Embryonic facial prominence (tissue), 1 donor: ENCODE measurements at regions not wholly inside any gene's neighbourhood (a gene's known extent, or its start where the extent isn't known, plus 50 kb on each side); places are given as distances from the start of the nearest gene placed in this dataset.

Source experiments
- DNase-seq: peaks from one replicate; pipeline ENCODE4 v3.0.0-alpha.2; 2016; ENCODE audit errors: extremely low spot score

DNA sequence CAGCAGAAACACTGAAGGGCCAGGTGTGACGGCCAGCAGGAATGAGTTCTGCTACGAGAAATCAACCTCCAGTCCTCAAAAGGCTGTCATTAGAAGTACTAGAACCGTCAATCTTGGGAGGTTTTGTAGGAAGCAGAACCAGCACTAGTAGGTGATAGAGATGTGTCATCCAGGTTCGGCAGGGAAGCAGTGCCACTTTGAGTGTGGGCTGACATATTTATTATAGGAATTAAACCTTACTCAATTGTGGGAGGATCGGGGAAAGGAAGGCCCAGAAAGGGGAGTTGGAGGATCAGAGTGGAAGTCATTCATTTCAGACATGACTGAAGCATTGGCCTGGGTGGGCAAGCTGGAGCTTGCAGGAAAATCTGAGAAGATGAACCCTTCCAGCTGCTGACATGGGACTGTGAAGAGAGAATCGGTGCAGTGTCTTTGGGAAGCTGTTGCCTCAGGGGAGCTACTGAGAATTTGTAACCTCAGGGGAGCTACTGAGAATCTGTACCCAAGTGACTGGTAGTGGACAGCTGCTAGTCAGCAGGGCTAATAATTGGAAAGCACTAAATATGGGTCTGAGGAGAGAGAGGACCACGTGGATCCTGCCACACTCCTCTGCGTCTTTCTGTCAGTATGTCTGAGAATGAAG is 177.4 kb downstream of the SPRY1 start:
- DNase-seq = no peak

DNA sequence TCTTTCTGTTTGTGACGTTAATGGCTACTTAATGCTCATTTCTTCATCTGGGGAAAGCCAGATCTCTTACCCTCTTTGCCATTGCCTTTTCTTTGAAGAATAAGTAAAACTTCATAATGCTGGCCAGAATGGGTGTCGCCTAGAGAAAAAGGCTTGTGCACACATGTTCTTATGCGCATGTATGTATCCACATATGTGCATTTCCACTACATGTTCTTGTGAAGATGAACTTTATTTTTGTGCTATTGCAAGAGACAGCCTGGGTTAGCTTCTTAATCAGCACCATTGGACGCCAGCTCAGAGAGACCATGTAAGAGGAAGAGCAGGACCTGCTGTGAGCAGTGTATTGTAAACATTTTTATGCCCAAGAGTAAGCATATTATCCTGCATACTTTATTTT is 178.7 kb downstream of the SPRY1 start:
- DNase-seq = no peak

DNA sequence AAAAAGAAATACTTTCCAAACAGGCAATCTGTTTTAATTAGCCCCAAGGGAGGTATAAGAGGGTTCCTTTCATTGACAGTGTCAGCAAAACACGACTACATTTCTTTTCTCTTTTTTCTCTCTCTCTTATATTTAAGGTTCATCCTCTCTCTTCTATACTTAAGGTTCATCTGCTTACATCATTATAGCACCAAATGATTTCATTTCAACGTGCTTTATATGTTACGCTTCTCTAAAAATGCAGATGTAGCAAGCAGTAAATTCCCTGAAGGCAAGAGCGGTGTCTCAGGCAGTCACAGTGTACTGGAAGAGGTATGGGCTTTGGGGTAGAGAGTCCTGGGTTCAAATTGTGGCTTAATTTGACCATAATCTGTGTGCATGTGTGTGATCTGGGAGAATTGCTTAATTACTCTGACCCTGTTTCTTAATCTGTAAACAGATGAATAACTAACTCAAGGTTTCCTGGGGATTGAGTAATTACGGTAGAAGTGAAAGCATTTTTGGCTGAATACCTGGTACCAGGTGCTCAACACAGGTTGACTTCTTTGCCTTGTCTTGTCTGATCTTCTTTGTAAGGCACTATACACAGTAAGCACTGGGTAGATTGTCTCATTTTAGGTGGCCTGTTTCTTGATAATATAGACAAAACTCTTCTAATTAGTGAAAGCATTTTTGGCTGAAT is 180.8 kb downstream of the SPRY1 start:
- no peak for DNase-seq

DNA sequence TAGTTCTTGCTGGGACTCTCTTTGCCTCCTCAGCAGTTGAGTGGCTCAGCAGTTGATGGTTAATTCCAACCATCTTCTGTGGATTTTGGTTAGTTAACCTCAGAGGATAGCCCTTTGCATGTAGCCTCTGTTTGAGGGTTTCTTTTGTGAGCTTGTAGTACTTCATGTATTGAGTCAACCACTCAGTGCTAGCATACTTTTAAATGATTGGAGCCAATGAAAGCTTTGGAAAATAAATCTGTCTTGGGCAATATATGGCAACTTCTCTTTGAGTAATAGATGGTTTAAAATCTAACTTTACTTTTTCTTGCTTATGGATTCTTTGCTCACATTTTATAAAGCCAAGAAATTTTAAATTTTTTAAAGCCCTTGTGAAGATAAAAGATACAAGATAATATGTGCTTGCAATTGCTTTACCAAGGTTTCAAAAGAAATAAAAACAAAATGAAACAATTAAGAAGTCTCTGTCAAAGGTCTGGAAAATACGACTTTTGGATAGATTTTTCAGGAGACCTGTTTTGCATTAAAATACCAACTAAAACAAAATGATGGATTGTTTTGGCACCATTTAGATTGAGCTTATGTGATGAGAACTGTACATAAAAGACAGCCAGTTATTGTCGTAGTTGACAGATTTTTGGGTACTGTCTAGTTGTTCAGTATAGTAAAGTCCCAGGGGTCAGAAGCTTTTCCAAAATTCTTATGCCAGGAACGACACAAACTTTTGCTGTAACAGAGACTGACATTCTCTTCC is 181.9 kb downstream of the SPRY1 start:
- DNase-seq = no peak

DNA sequence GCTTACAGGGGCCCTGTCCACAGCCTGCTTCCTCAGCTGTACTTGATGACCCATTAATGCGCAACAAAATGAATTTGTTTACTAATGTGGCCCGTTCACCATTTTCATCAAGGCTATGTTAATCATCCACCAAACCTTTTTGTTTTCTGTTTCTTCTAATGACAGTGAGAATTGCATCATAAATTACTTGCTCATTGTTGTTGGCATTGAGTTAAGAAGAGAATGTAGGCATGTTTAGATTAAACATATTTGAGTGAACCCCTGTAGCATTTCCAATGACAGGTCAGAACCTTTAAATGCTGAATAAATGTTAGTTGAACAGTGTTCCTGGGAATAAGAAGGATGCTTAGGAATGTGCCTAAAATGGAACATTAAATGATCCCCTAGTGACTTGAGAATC is 183.4 kb downstream of the SPRY1 start:
- DNase-seq = no peak

DNA sequence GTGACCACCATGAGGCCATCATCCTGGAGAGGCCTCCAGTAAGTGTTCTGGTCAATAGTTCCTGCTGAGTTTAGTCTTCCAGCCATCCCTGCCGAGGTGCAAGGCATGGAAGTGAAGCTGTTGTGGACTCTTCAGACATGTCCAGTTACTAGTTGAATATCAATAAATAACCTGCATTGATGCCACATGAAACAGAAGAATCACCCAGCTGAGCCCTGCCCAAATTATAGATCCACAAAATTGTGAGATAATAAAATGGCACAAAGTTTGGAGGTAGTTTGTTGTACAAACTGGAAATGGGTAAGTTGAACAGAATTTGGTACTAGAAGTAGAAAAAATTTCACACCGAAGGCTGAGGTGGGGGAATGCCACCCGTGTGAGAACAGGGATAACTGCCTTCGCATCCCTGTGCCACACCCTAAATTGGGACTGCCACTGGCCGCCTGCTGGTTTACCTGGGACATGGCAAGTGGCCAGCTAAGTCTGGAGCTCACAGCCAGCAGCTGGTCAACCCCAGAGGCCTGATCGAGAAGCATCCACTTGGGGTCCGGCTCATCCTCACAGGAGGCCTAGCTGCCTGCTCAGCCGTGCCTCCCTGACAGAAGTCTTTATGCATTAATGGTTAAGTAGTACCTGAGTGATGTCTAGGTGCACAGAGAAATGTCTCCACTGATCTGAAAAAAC is 184.5 kb downstream of the SPRY1 start:
- no peak for DNase-seq

DNA sequence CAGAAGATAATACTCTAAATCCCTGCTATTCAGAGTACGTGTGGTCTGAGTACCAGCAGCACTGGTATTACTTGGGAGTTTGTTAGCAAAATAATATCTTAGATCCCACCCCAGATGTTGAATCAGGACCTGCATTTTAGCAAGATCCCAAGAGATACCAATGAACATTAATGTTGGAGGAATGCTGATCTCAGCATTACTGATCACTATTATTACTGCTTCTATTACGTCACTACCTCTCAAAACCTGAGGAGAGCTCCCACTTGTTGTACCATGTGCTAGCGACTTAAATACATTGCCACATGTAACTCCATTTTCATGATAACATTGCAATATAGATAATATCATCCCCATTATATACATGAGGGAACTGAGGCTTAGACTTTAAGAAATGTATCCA is 185.2 kb downstream of the SPRY1 start:
- DNase-seq = no peak

DNA sequence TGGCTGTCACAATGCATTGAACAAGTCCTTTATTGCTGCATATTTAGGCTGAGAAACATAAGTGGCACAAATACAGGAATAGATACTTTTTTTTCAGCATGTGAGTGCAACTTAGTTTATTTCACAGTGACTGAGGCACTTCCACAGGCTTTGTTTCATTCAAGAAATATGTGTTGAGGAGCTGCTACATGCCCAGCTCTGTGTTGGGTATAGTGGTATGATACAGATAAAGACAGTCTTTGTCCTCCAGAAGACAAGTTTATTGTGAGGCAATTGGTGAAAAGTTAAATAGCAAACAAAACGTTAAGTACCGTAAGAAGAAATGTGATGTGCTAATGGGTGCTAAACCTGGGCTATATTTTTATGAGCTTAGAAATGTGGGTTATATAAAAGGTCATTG is 186.4 kb downstream of the SPRY1 start:
- DNase-seq = no peak

DNA sequence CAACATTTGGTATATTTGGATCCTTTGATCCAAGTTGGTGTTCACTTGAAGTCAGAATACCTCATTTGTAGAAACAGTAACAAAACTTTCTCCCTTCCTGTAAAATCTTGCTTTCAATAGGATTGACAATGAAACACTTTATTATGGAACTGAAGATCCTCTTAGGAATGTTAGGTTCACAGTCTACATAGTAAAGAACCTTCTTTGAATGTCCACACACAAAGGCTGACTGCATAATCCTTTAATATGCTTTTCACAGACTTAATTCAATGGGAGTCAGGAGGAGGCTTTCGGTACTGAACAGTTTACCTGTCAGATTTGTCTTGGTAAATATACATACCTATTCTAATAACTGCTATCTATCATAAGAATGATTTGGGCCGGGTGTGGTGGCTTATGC is 188.5 kb downstream of the SPRY1 start:
- DNase-seq = no peak

DNA sequence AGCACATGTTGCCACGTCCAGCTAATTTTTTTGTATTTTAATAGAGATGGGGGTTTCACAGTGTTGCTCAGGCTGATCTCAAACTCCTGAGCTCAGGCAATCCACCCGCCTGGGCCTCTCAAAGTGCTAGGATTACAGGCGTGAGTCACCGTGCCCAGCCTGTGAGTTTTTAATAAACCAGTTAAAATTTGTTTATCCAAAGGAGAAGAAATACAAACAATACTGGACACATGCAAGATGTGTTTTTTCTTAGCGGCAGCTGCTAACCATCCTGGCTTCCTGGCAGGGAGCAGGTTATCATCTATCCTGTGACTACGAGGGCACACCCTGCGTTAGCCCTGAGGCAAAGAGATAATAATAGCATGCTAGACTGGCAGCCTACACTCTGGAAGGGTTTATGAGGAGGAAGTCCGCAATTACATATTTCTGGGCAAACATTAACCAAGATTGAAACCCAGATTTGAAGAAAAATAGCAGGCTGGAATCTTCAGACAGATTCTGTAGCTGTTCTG is 191.4 kb downstream of the SPRY1 start:
- no peak for DNase-seq

DNA sequence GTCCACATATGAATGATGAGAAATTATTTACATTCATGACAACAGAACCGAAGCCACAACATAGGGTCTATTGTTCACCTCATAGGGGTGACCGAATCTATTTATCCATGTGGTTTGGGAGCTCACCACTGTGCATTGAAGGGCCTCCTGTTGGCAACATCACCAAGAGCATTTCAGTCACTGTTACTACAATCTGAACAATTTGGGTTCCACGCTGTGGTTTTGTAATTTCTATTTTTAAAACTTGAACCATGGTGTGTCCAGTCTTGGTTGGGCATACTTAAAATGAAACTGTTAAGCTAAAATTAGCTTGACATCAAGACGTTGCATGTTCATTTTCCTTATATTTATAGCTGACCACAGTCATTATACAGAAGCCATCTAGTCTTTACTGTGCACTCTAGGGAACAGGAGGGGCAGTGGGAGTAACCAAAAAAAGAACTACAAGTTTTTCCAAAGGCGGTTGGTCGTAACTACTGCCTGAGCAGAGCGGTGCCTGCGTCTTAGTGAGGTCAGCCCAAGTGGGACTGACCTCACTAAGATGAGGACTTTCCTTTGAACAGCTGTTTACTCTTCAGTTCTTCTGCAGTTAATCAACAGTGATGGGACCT is 192.1 kb downstream of the SPRY1 start:
- DNase-seq = no peak

DNA sequence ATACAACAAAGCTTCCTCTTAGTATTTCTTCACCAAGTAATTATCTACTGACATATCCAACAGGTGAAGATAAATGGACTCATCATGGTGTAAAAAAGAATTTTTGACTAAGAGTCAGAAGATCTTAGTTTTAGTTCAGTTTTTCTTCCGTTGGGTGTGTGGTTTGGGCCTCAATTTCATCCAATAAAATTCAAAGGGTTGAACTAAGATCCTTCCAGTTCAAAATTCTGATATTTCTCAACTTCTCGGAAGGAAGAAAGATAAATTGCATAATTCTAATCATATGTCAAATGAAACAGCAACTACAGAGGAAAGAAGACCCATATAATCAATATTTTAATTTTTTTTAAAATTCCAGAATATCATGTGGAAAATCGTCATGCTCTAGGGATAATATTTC is 192.7 kb downstream of the SPRY1 start:
- DNase-seq = no peak

DNA sequence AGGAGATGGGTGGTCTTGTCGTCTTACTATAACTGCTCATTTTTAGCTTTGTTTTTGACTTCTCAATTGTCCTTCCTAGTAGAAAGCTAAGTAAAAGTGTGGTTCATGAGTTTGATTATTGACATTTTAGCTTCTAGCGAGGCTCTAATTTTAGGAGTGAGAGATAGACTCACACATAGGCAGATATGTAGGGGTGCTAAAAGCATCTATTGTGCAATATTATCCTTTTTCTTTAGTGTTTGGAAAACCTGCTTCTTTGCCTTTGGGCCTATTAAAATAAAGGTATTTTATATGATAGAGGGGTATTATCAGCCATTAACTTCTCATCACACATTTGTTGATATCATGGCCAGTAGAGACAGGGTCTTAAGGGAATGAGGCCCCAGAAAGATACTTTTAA is 195.3 kb downstream of the SPRY1 start:
- no peak for DNase-seq

DNA sequence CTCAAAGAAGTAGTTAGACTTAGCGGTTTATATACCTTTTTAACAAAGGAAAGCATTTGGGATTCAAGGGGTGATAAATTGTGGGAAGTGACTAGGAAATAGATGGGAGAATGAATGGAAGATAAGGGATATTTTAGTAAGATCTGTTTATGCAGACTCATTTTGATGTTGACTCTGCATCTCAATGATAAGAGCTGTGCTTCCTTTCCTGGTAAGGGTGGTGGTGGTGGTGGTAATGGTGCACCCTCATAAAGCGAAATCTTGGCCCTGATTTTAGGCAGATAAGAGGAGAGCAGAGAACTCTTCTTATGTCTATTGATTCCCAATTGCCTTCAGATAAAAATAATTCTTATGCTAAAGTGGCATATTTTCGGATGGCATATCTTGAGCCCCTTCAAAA is 197.1 kb downstream of the SPRY1 start:
- DNase-seq = no peak

DNA sequence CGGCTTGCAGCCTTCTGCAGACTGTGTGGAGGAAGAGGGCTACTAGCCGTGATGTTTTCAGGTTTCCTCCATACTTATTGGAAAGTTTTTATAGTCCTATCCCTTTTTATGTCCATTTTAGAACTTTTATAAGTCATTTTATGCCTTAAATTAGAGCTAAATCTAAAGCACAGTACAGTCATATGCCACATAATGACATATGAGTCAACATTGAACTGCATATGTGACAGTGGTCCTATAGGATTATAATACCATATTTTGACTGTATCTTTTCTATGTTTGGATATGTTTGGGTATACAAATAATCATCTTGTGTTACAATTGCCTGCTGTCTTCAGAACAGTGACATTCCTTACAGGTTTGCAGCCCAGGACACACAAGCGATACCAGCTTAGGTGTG is 200.2 kb downstream of the SPRY1 start:
- no peak for DNase-seq

DNA sequence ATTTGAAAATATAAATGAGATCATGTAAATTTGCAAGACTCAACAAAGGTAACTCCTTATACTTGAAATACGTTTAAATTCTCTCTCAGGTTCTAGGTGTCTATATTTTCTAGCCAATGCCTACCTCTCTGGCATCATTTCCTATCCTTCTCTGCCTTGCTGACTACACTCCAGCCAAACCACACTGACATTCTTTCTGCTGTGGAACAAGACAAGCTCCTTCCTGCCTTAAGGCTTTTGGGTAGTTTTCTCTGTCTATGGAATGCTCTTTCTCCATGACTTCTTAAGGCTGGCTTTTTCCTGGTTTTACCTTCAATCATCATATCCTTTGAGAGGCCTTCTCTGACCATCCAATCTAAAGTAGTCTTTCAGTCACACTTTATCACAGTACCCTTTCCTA is 201.0 kb downstream of the SPRY1 start:
- no peak for DNase-seq

DNA sequence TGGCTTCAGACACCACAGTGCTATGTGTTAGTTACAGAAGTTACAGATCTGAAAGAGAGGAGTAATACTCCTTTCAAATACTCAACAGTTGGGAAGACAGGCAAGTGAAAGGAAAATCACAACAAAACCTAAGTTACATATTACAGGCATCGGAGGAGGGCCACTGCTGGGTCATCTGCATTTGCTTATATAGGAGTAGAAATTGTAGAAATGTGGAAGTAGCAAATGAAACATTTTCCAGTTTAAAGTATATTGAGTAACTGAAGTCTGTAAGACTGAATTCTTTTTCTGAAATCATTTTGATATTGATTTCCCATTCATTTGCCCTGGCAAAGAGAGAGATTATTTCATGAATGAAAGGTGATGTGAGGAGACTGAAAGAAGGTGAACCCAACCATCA is 201.7 kb downstream of the SPRY1 start:
- no peak for DNase-seq

DNA sequence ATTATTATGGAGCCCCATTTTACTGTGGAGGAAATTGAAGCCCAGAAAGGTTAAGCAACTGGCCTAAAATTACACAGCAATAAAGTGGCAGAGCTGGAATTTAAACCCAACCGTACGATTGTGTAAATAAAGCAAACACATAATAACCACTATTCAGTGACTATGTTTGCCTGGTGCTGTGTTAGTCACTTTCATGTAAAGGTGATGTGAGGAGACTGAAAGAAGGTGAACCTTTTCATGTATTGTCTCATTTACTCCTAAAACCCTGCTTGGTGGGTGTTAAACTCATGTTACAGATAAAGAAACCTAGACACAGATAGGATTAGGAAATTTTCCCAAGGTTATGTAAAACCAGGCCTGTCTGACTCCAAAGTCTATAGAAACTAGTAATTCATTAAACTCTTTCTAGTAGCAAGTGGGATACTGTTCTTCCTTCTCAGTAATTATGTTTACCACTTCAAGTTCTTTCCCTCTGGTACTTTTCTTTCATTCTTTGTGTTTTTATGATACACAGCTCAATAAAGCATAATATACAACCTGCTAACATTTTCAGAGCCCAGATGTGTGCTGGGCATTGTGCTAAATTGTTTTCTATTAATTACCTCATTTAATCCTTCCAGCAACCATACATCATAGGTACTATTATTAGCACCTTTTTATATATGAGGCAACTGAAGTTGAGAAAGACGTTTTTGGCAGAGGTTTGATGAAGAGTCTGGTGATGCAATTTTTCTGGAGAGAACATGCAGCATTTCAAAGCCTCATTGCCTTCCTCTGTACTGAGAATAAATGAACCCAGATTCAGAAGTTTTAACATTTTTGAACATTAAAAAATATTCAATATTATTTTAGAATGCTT is 202.7 kb downstream of the SPRY1 start:
- DNase-seq = no peak

DNA sequence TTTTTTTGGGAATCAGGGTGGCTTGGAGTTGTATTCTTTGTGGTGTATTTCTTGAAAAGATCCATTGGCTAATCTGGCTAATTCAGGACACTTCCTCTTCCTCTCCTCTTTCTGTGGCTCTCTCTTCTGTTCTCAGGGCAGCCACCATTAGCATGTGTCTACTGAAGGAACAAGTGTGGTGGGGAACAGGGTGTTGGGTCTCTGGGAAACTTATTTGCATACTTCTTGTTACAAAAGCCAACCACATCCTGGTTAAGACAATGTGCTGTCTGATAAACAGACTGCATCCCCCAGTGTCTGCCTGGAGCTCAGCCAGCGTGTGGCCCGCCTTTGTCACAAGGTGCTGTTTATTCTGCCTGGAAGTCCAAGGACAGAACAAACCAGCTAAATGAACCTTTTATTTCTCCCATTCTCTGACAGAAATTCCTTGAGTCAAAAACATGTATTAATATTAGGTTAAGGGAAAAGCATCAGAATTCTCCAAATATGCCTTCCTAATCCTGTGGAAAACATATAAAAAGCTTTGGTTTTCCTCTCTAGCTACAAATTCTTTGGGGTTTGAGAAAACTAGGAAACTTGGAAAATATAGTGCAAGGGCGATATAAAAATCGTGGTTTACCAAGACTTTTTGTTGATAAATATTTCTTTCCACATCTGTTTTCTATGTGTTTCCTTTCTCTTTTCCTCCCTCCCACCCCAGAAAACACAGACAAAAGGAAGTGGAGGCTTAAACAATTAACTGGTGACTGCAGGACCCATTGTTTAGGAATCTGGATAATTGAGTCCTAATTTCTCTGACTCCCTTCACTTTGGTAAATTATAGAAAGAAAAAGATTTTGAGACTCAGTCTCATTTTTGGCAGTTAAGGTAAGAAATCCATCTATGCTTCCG is 203.6 kb downstream of the SPRY1 start:
- DNase-seq = no peak
